Subcutaneous abdominal adipose tissue (tissue), 5 donors: ENCODE measurements at regions not wholly inside any gene's neighbourhood (a gene's known extent, or its start where the extent isn't known, plus 50 kb on each side); places are given as distances from the start of the nearest gene placed in this dataset.

Experiments
- H3K27ac ChIP-seq: one replicate; pipeline ENCODE4 v1.7.0; 2013; ENCODE audit warnings: low read depth, mild to moderate bottlenecking, inconsistent platforms, low read length, moderate library complexity
- H3K27me3 ChIP-seq, 5 donors: one replicate each; pipeline ENCODE4 v1.7.0; 2013; ENCODE audit warnings: low read length in 5 of 5, inconsistent platforms in 1 of 5; ENCODE audit not compliant: control insufficient read depth in 5 of 5, insufficient read depth in 4 of 5
- H3K36me3 ChIP-seq, 5 donors: one replicate each; pipeline ENCODE4 v1.7.0; 2013; ENCODE audit warnings: low read length in 5 of 5; ENCODE audit not compliant: control insufficient read depth in 5 of 5, insufficient read depth in 5 of 5
- H3K4me1 ChIP-seq, 5 donors: one replicate each; pipeline ENCODE4 v1.7.0; 2013; ENCODE audit warnings: low read length in 5 of 5, mild to moderate bottlenecking in 3 of 5, moderate library complexity in 1 of 5; ENCODE audit not compliant: control insufficient read depth in 5 of 5, insufficient read depth in 5 of 5
- H3K4me3 ChIP-seq, 5 donors: one replicate each; pipeline ENCODE4 v1.7.0; 2013; ENCODE audit warnings: low read length in 5 of 5, low read depth in 1 of 5
- H3K9ac ChIP-seq, 5 donors: one replicate each; pipeline ENCODE4 v1.7.0; 2013; ENCODE audit warnings: low read length in 5 of 5, mild to moderate bottlenecking in 4 of 5, moderate library complexity in 3 of 5
- H3K9me3 ChIP-seq, 5 donors: one replicate each; pipeline ENCODE4 v1.7.0; 2013; ENCODE audit warnings: low read length in 5 of 5; ENCODE audit not compliant: control insufficient read depth in 5 of 5
- donor health status: healthy.
- donor health status: healthy.
- donor health status: healthy.
- donor health status: healthy.
- donor health status: healthy.

DNA sequence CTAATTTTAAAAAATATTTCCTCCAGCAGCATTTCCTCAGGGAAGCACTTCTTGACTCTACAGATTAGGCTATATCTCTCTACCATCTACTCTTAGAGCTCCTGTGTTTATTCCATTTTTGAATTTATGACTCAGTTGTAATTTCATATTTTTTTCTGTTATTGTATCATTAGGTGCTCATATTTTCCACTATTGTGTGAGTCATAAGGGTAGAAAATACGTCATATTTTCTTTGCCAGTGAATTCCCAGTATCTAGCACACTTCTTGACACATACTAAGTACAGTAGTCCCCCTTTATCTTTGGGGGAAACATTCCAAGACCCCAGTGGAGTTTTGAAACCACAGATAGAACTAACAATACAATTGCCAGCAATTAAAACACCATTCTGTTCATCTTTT lies 431.2 kb downstream of the GASK1B start:
- Histone ChIP-seq H3K27ac (no peak overlapping the region), H3K4me3 (no peak overlapping the region), H3K9ac (no peak overlapping the region), H3K9me3 (no peaks in the 10 kb centered on the region), H3K4me1 (no peaks in the 10 kb centered on the region), H3K27me3 (no peaks in the 10 kb centered on the region), H3K36me3 (no peaks in the 10 kb centered on the region)

DNA sequence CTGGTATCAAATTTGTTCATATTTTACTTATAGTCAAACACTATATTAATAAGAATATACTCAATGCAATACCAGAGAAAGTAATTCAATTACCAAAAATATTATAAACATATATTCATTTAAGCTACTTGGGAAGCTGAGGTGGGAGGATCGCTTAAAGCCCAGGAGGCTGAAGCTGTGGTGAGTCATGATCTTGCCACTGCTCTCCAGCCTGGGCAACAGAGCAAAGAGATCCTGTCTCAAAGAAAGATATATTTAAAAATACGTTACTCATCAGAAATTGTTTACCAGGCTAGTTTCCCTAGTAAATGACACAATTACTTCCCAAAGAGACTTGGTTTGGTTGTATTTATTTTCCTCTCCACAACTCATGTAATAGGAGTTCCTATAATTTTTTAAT lies 433.6 kb downstream of the GASK1B start:
- Histone ChIP-seq H3K4me3 (no peak overlapping the region), H3K9me3 (no peaks in the 10 kb centered on the region), H3K27me3 (no peaks in the 10 kb centered on the region), H3K36me3 (no peaks in the 10 kb centered on the region), H3K27ac (no peak overlapping the region), H3K9ac (no peak overlapping the region), H3K4me1 (no peaks in the 10 kb centered on the region)

- no peak overlapping the region for H3K27ac ChIP-seq
- no peak overlapping the region for H3K4me3 ChIP-seq
Measured at GRCh38 chr4:157728215-157728614, 444.6 kb downstream of the GASK1B start.

GRCh38 chr4:157727163-157727562 lies 445.7 kb downstream of the GASK1B start:
- Histone ChIP-seq H3K27me3 (no peaks in the 10 kb centered on the region), H3K4me3 (no peak overlapping the region), H3K9me3 (no peaks in the 10 kb centered on the region), H3K27ac (no peak overlapping the region), H3K4me1 (no peaks in the 10 kb centered on the region), H3K9ac (no peak overlapping the region), H3K36me3 (no peaks in the 10 kb centered on the region)

More at GRCh38 chr4:157728215-157728614, 444.6 kb downstream of the GASK1B start:
- H3K9me3 ChIP-seq: no peaks in the 10 kb centered on the region
- H3K9ac ChIP-seq: no peak overlapping the region
- H3K36me3 ChIP-seq: no peaks in the 10 kb centered on the region
- H3K27me3 ChIP-seq: no peaks in the 10 kb centered on the region
- H3K4me1 ChIP-seq: no peaks in the 10 kb centered on the region

GRCh38 chr4:157722146-157722545 lies 450.7 kb downstream of the GASK1B start:
- Histone ChIP-seq H3K27ac (no peak overlapping the region), H3K4me1 (no peaks in the 10 kb centered on the region), H3K36me3 (no peaks in the 10 kb centered on the region), H3K9me3 (no peaks in the 10 kb centered on the region), H3K27me3 (no peaks in the 10 kb centered on the region), H3K4me3 (no peak overlapping the region), H3K9ac (no peak overlapping the region)

DNA sequence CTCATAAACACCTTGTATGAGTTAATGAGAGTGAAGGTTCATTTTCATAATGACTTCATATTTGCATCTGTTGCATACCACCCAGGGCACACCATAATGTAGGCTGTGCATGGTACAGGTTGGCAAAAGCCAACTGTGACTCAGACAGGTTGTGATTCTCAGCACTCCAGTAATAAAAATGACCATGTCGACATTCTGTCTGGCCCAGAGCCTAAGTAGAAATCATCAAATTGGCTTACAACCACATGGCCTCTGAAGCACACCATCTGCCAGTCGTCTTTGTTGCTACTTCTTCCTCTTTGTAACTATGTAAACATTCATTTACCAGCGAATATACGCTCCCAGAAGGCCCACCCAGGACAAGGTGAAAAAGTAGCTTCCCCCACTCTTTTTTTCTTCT lies 459.5 kb downstream of the GASK1B start:
- H3K9me3 ChIP-seq: no peaks in the 10 kb centered on the region
- H3K9ac ChIP-seq: no peak overlapping the region
- no peak overlapping the region for H3K27ac ChIP-seq
- H3K4me3 ChIP-seq: no peak overlapping the region
- H3K36me3 ChIP-seq: no peaks in the 10 kb centered on the region
- no peaks in the 10 kb centered on the region for H3K27me3 ChIP-seq
- H3K4me1 ChIP-seq: no peaks in the 10 kb centered on the region

DNA sequence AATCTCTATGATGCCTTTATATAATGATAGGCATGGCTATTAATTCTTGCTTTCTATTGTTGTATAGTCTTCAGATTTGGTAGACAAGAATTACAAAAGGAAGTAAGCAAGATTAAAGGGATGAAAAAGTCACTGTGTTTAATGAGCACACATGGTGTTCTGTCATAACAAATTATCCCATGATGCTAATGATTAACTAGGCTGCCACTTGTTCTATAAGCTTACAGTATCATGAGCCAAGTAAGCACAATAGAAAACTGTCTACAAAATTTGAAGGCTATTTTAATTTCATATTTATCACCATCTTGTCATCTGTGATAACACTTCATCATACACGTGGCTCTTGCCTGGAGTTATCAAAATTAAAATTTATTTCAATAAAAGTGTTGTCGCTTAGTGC lies 466.7 kb downstream of the GASK1B start:
- no peaks in the 10 kb centered on the region for H3K27me3 ChIP-seq
- H3K4me3 ChIP-seq: no peak overlapping the region
- H3K9ac ChIP-seq: no peak overlapping the region
- H3K4me1 ChIP-seq: peaks cover 0 to 6% (median 0%) of the 10 kb centered on the region in 5 donors
- H3K27ac ChIP-seq: no peak overlapping the region
- H3K36me3 ChIP-seq: no peaks in the 10 kb centered on the region
- no peaks in the 10 kb centered on the region for H3K9me3 ChIP-seq

GRCh38 chr4:157702831-157703230 lies 470.0 kb downstream of the GASK1B start:
- H3K27ac ChIP-seq: no peak overlapping the region
- H3K4me3 ChIP-seq: no peak overlapping the region
- no peak overlapping the region for H3K9ac ChIP-seq
- peaks cover 0 to 6% (median 0%) of the 10 kb centered on the region in 5 donors for H3K4me1 ChIP-seq
- H3K27me3 ChIP-seq: no peaks in the 10 kb centered on the region
- no peaks in the 10 kb centered on the region for H3K9me3 ChIP-seq
- H3K36me3 ChIP-seq: no peaks in the 10 kb centered on the region

- Histone ChIP-seq H3K4me1 (peaks cover 0 to 6% (median 0%) of the 10 kb centered on the region in 5 donors), H3K36me3 (no peaks in the 10 kb centered on the region), H3K9ac (no peak overlapping the region), H3K27ac (no peak overlapping the region), H3K4me3 (no peak overlapping the region), H3K9me3 (no peaks in the 10 kb centered on the region), H3K27me3 (no peaks in the 10 kb centered on the region)
Measured at GRCh38 chr4:157701695-157701994, 471.2 kb downstream of the GASK1B start.

- Histone ChIP-seq H3K4me1 (peaks cover 0 to 6% (median 0%) of the 10 kb centered on the region in 5 donors), H3K27me3 (no peaks in the 10 kb centered on the region), H3K9me3 (no peaks in the 10 kb centered on the region), H3K9ac (no peak overlapping the region), H3K27ac (no peak overlapping the region), H3K36me3 (no peaks in the 10 kb centered on the region), H3K4me3 (no peak overlapping the region)
Measured at GRCh38 chr4:157700898-157701694, 471.7 kb downstream of the GASK1B start.
